ENCODE measurements at regions not wholly inside any gene's neighbourhood (a gene's known extent, or its start where the extent isn't known, plus 50 kb on each side); places are given as distances from the start of the nearest gene placed in this dataset.

GRCh38 chr12:90809940-90810339 lies 145.0 kb downstream of the CCER1 start:
- Histone ChIP-seq H3K27me3 (ENCODE audit: insufficient read depth, low read length) (no peaks in the 10 kb centered on the region), H3K4me1 (ENCODE audit: insufficient read depth, low read length) (no peaks in the 10 kb centered on the region), H2BK20ac (ENCODE audit: low read depth, low read length, poor library complexity, severe bottlenecking) (no peak overlapping the region), H4K5ac (ENCODE audit: insufficient read length, low read depth, low read length) (no peak overlapping the region), H4K20me1 (ENCODE audit: control insufficient read depth, insufficient read depth, insufficient read length) (no peaks in the 10 kb centered on the region), H3K23me2 (ENCODE audit: insufficient read length, low read depth, low read length, poor library complexity, severe bottlenecking) (no peaks in the 10 kb centered on the region), H3K18ac (ENCODE audit: insufficient read length, low read depth, low read length) (no peak overlapping the region), H2AFZ (ENCODE audit: low read length) (no peak overlapping the region), H2BK12ac (ENCODE audit: insufficient read length, low read depth, low read length) (no peak overlapping the region), H2BK5ac (ENCODE audit: insufficient read length, low read length) (no peak overlapping the region), H3K14ac (ENCODE audit: insufficient read depth, low read length) (no peak overlapping the region), H3K23ac (ENCODE audit: insufficient read length, low read depth, low read length) (no peak overlapping the region), H3K9me3 (ENCODE audit: control insufficient read depth, low read depth, low read length) (no peaks in the 10 kb centered on the region), H2AK5ac (ENCODE audit: insufficient read length, low read length) (no peak overlapping the region), H3K4ac (ENCODE audit: low read depth, low read length) (no peak overlapping the region), H2BK120ac (ENCODE audit: low read depth, low read length, poor library complexity, severe bottlenecking) (no peak overlapping the region), H3K27ac (ENCODE audit: insufficient read length, low read depth, low read length) (no peak overlapping the region), H3K79me1 (ENCODE audit: insufficient read depth, low read depth, low read length, poor library complexity, severe bottlenecking) (no peaks in the 10 kb centered on the region), H4K8ac (replicated peaks; ENCODE audit: insufficient read length, low read depth, low read length) (no peak overlapping the region), H3K9ac (ENCODE audit: extremely low read depth, insufficient read length, low read length) (no peak overlapping the region), H3K4me2 (ENCODE audit: insufficient read depth, insufficient read length, low read length) (no peak overlapping the region), H4K91ac (ENCODE audit: insufficient read length, low read depth, low read length) (no peak overlapping the region), H2BK15ac (ENCODE audit: low read depth, low read length) (no peak overlapping the region), H3T11ph (ENCODE audit: low read length) (no peak overlapping the region), H3K79me2 (ENCODE audit: insufficient read depth, low read length) (no peaks in the 10 kb centered on the region), H3K56ac (ENCODE audit: insufficient read length, low read depth, low read length) (no peak overlapping the region)
- DNase-seq = no peak
- no peak for TF ChIP-seq CTCF (conservative IDR thresholded peaks at IDR 0.05)
- peak overlapping the region in 1 of 3 experiments; percentile 90; a peak in 3 of 7 replicates for H3K27ac Mint-ChIP-seq
- H3K4me1 Mint-ChIP-seq = no peaks in the 10 kb centered on the region
- no CpG with 5 or more reads among the region's 1 CpG for WGBS (ENCODE audit: extremely low coverage, insufficient read length, low lambda C conversion rate)
- H3K27me3 Mint-ChIP-seq (ENCODE audit: low read depth) = no peaks in the 10 kb centered on the region
- no peaks in the 10 kb centered on the region for H3K36me3 Mint-ChIP-seq (ENCODE audit: insufficient read depth in 1 of 3, low read depth in 3 of 3)
- no peak overlapping the region for H3K4me3 Mint-ChIP-seq
- H3K9me3 Mint-ChIP-seq = no peaks in the 10 kb centered on the region

Measured in H9 (cell line).